ENCODE measurements at regions not wholly inside any gene's neighbourhood (a gene's known extent, or its start where the extent isn't known, plus 50 kb on each side); places are given as distances from the start of the nearest gene placed in this dataset.

- DNase-seq (ENCODE audit: low read depth), result no peak
- H3K4me3 ChIP-seq (ENCODE audit: low read depth, low read length), result no peak overlapping the region
- TF ChIP-seq MAX (IDR thresholded peaks at IDR 0.05; ENCODE audit: low read depth, low read length) (no peak), CTCF (IDR thresholded peaks at IDR 0.05; ENCODE audit: low read depth, low read length) (no peak), MYC (IDR thresholded peaks at IDR 0.05; ENCODE audit: low read depth, low read length) (no peak), POLR2A (IDR thresholded peaks at IDR 0.05; ENCODE audit: extremely low read depth, insufficient read length) (no peak)
Observed at GRCh38 chr12:131313635-131314034, 359.9 kb downstream of the ADGRD1 start.

- TF ChIP-seq CTCF (IDR thresholded peaks at IDR 0.05; ENCODE audit: low read depth, low read length) (no peak), MYC (IDR thresholded peaks at IDR 0.05; ENCODE audit: low read depth, low read length) (no peak), POLR2A (IDR thresholded peaks at IDR 0.05; ENCODE audit: extremely low read depth, insufficient read length) (no peak), MAX (IDR thresholded peaks at IDR 0.05; ENCODE audit: low read depth, low read length) (no peak)
- no peak for DNase-seq (ENCODE audit: low read depth)
- no peak overlapping the region for H3K4me3 ChIP-seq (ENCODE audit: low read depth, low read length)
Observed at GRCh38 chr12:131314524-131315090, 360.9 kb downstream of the ADGRD1 start.

GRCh38 chr12:131315601-131316000 lies 361.9 kb downstream of the ADGRD1 start:
- no peak overlapping the region for H3K4me3 ChIP-seq (ENCODE audit: low read depth, low read length)
- no peak for DNase-seq (ENCODE audit: low read depth)
- TF ChIP-seq CTCF (IDR thresholded peaks at IDR 0.05; ENCODE audit: low read depth, low read length), result no peak
- no peak for TF ChIP-seq MAX (IDR thresholded peaks at IDR 0.05; ENCODE audit: low read depth, low read length)
- no peak for TF ChIP-seq POLR2A (IDR thresholded peaks at IDR 0.05; ENCODE audit: extremely low read depth, insufficient read length)
- TF ChIP-seq MYC (IDR thresholded peaks at IDR 0.05; ENCODE audit: low read depth, low read length), result no peak

- no peak overlapping the region for H3K4me3 ChIP-seq (ENCODE audit: low read depth, low read length)
- TF ChIP-seq MYC (IDR thresholded peaks at IDR 0.05; ENCODE audit: low read depth, low read length) (no peak), POLR2A (IDR thresholded peaks at IDR 0.05; ENCODE audit: extremely low read depth, insufficient read length) (no peak), MAX (IDR thresholded peaks at IDR 0.05; ENCODE audit: low read depth, low read length) (no peak), CTCF (IDR thresholded peaks at IDR 0.05; ENCODE audit: low read depth, low read length) (no peak)
- no peak for DNase-seq (ENCODE audit: low read depth)
Observed at GRCh38 chr12:131316388-131316787, 362.7 kb downstream of the ADGRD1 start.

GRCh38 chr12:131318045-131318685 lies 364.5 kb downstream of the ADGRD1 start:
- TF ChIP-seq MAX (IDR thresholded peaks at IDR 0.05; ENCODE audit: low read depth, low read length) (no peak), MYC (IDR thresholded peaks at IDR 0.05; ENCODE audit: low read depth, low read length) (no peak), CTCF (IDR thresholded peaks at IDR 0.05; ENCODE audit: low read depth, low read length) (no peak), POLR2A (IDR thresholded peaks at IDR 0.05; ENCODE audit: extremely low read depth, insufficient read length) (no peak)

More at GRCh38 chr12:131318045-131318685, 364.5 kb downstream of the ADGRD1 start:
- no peak for DNase-seq (ENCODE audit: low read depth)
- no peak overlapping the region for H3K4me3 ChIP-seq (ENCODE audit: low read depth, low read length)

Measured in NB4 (cell line).